HG02970 (cell line): ENCODE measurements at regions not wholly inside any gene's neighbourhood (a gene's known extent, or its start where the extent isn't known, plus 50 kb on each side); places are given as distances from the start of the nearest gene placed in this dataset.
"Not testable (repeated sequence)": the region's sequence is repeated elsewhere in the genome, so short reads cannot be mapped to it uniquely, and the experiment has no call there.

Experiments used
- ATAC-seq: cut with Tn5 transposase; IDR thresholded peaks from one replicate; pipeline ENCODE4 v1.9.1; 2021; ENCODE audit warnings: mild to moderate bottlenecking, moderate library complexity, moderate number of reproducible peaks; ENCODE audit not compliant: unreplicated experiment, low FRiP score

DNA sequence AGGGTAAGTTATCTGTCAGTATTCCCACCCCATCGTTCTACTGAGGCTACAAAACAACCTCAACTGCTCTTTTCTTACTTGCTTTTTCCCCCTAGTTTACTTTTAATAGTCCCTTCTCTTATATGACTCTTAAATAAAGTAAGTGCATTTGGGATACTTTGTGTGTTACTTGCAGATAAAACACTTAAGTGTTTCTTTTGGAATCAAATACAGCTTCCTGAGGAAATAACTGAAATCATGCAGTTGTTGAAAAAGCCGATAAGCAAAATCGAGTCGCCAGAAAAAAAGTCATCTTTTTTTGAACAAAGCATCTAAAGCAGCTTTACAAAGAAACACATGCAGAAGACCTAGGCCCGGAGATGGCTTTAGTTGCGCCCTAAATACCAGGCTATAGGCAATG, 53.5 kb upstream of the EPB41L4A start:
- ATAC-seq, result no peak

- ATAC-seq, result no peak
Observed at GRCh38 chr5:112473989-112474388, 54.9 kb upstream of the EPB41L4A start.

DNA sequence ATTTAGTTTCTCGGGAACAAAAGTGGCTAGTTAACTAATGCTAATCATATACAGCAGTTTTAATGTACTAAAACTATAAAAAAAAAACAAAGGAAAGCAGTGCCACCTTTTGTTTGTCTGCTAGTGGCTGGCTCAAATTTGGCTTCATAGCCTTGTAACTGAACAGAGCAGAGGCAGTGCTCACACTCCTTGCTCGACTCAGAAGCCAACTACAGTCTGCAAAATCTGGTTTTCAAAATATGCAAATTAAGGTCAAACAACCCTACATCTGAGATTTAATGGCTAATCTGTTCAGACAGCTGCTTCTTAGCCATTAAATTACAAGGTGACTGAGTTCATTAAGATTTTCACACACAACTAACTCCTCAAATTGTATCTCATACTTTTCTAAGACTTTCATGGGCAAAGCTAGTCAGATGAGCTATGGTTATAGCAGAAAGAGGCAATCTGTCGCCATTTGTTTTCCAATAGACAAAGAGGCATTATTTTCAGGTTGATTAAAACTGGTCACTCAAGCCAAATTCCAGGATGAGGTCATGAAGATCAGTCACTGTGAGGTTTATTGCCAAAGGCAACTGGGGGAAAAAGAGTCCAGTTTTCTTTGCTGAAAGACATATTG, 56.8 kb upstream of the EPB41L4A start:
- no peak for ATAC-seq

DNA sequence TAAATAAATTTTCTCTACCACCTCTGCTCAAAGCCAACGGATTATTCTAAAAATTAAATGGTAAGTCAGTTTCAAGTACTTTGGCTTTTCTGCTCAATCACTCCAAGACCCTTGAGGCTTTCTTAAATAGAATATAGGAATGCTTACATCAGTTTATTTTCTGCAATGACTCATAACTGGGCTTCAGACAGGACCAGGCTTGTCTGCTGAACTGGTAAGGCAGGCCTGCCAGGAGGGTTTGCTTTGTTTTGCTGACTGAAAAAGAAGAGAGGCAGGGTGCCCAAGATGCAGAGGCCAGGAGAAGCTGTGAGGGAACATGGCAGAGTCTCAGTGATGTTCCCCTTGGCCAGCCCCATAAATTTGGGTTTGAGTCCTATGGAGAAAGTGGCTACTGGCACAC, 60.3 kb upstream of the EPB41L4A start:
- no peak for ATAC-seq

DNA sequence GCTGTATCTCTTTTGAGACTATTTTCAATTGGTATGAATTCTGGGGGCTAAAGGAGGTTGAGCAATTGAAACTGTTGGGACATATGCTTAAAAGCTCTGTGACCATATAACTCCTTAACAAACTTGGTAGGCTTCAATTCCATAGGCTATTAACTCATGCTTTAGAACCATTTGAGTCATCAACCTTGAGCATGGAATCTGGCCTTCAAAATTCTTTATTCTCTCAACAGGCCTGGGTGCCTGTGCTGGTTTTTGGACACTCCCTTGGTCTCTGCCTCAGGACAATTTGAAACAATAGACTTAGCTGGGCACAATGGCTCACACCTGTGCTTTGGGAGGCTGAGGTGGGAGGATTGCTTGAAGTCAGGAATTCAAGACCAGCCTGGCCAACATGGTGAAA, 61.4 kb upstream of the EPB41L4A start:
- no peak for ATAC-seq

DNA sequence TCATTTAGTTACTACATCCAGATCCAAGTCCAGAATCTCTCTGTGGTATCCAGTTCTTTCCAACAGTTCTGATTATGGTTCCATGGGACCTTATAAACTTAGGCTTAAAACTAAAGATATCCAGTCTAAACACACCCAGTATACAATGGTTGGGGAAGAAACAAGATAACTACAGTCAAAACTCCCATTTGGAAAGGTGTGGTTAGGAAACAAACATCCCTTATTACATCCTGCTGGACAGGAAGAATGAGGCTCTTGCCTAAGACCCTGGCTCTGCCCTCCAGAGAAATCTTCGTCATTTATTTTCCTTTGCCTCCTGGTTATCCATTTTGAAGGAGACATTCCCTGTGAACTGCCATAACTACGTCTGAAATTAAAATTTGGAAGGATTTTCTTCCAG, 64.6 kb upstream of the EPB41L4A start:
- no peak for ATAC-seq

DNA sequence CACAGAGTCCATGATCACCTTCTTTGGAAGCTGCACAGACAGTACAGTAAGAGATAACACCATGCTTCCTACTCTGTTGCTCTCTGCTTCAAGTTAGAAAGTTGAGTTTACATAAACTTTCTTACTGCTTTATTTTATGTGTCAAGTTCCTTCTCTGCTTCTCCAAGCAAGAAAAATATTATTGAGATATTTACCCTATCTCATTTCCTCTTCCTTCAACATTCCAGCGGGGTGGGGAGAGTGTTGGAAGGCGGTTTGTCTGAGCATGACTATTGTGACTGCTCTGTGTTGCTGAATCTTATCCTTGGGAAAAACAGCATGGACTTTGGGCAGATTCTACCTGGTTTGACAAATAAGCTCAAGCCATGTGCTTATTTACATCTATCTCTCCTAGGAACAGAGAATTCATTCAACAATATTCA, 66.9 kb upstream of the EPB41L4A start:
- ATAC-seq, result no peak

DNA sequence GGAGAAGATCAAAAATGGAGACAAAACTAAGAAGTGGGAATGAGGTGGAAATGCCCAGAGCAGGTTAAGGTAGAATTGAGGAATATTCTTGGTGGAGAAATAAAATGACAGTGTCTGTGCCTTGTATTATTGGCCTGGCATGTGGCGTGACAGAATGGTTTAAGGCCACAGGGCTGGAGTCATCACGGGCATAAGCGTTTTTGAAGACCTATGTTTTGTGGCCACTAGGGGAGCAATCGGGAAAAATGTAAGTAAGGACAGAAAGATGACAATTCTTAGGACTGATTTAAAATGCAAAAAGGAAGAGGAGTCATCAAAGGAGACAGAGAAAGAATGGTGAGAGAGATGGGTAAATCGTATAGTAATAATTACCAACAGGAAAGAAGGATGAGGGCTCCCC, 72.2 kb upstream of the EPB41L4A start:
- ATAC-seq, result no peak

DNA sequence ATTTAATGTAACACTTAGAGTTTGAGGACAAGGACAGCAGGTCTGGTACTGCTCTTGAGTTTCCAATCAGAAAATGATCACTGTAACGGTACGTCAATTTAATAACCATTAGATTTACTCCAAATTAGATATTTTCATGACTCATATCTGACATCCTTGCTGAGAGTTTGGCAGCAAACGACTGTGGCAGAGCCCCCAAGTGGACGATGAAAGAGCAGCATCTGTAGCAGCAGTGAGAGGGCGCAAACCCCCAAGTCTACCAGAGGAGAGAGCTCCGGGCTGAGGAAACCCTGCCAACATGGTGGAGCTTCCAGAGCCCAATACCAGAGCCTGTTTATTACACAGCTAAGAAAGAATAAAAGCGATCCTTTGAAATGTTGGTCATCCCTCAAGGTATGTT, 73.2 kb upstream of the EPB41L4A start:
- ATAC-seq, result peak; percentile 96

GRCh38 chr5:112503749-112504501, 84.8 kb upstream of the EPB41L4A start:
- not testable (repeated sequence) for ATAC-seq

DNA sequence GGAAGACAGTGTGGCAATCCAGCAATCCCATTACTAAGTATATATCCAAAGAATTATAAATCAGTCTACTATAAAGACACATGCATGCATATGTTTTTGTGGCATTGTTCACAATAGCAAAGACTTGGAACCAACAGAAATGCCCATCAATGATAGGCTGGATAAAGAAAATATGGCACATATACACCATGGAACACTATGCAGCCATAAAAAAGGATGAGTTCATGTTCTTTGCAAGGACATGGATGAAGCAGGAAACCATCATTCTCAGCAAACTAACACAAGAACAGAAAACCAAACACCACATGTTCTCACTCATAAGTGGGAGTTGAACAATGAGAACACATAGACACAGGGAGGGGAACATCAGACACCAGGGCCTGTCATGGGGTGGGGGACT, 90.0 kb upstream of the EPB41L4A start:
- not testable (repeated sequence) for ATAC-seq

DNA sequence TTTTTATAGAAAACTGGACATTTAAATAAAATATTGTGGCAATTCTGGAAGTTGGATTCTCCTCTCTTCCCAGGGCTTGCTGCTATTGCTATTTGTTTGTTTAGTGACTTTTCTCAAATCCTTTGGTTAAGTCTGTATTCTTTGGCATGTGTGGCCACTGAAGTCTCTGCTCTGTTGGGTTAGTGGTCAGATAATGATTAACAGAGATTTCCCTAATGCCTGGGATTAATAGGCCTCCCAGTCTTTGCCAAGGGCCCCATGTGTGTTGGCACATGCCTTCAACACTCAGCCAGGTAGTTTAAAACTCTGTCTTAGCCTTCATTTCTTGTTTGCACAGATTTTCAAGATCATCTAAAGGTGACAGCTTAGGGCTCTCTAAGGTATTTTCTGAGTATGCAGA, 92.8 kb upstream of the EPB41L4A start:
- ATAC-seq, result no peak

DNA sequence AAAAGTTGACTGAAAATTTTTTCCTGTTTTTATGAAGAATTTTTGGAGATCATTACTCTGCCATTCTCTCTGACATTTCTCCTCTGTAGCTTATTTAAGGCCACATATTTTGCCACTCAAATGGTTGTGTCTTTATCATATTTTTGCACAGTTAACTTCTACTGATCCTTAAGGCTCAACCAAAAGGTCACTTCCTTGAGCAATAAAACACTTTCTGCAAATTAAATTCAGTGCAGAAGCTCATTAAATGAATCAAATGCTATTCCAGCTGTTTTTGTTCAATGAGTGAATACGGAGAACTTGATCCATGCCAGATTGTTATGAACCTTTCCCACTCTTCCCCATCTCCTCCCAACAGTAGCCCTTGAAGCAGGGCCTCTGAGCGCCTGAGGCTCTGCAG, 93.8 kb upstream of the EPB41L4A start:
- ATAC-seq, result no peak

- ATAC-seq, result no peak
Observed at GRCh38 chr5:112514111-112514510, 95.0 kb upstream of the EPB41L4A start.

DNA sequence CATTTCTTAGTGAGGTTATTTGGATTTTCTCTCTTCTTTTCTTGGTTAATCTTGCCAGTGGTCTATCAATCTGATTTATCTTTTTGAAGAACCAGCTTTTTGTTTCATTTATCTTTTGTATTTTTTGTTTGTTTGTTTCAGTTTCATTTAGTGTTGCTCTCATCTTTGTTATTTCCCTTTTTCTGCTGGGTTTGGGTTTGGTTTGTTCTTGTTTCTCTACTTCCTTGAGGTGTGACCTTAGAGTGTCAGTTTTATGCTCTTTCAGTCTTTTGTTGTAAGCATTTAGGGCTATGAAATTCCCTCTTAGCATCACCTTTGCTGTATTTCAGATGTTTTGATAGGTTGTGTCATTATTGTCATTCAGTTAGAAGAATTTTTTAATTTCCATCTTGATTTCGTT, 101.4 kb upstream of the EPB41L4A start:
- ATAC-seq, result not testable (repeated sequence)

GRCh38 chr5:112522891-112523673, 104.0 kb upstream of the EPB41L4A start:
- not testable (repeated sequence) for ATAC-seq

DNA sequence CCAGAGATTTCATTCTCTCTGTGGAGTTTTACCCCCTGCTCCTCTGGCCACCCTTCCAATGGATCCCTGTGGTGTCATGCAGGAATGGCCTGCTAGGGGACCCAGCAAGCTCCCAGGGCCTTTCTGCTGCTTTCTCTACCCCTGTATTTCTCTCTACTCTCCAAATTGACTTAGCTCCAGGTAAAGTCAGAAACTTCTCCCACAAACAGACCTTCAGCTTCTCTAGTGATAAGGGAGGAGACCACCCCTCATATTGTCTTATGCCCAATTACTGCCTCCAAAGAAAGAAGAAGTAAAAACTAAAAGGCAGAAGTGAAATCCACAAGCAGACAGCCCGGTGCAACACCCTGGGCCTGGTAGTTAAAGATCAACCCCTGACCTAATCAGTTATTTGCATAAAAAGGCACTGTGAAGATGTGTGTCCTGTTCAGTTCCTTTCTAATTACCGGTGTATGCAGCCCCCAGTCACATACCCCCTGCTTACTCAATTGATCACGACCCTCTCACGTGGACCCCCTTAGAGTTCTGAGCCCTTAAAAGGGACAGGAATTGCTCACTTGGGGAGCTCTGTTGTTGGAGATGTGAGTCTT, 104.7 kb upstream of the EPB41L4A start:
- ATAC-seq, result not testable (repeated sequence)

- no peak for ATAC-seq
Observed at GRCh38 chr5:112525217-112525616, 106.1 kb upstream of the EPB41L4A start.

- ATAC-seq, result no peak
Observed at GRCh38 chr5:112528928-112529327, 109.9 kb upstream of the EPB41L4A start.

DNA sequence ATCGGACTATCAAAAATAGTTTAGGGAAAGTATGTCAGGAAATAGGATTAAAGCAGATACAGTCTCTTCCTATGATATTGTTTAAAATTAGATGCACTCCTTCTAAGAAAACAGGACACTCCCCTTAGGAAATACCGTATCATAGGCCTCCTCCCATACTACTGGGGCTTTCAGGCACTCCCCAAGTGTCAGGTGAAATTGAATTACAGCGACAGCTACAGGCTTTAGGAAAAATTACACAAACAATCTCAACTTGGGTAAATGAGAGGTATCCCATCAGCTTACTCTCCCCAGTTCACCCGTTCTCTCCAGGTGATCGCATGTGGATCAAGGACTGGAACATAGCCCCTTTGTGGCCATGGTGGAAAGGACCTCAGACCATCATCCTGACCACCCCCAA, 110.4 kb upstream of the EPB41L4A start:
- ATAC-seq, result no peak
